H1 (cell line): ENCODE measurements at regions not wholly inside any gene's neighbourhood (a gene's known extent, or its start where the extent isn't known, plus 50 kb on each side); places are given as distances from the start of the nearest gene placed in this dataset.

Source experiments
- CTCF ChIA-PET: fragments of 300-600 bp; sonication (Branson Sonifier 250); formaldehyde crosslinking; loops from one replicate; lab custom pipeline; 2021; ENCODE audit not compliant: partially characterized antibody; lab: Charles Lee
- POLR2A ChIA-PET: fragments of 300-600 bp; sonication (Branson Sonifier 250); formaldehyde crosslinking; loops from one replicate; lab custom pipeline; 2021; ENCODE audit warnings: inconsistent platforms; ENCODE audit not compliant: partially characterized antibody; lab: Charles Lee
- DNase-seq, 2 experiments: peaks; one replicate each; pipeline versions ENCODE4 v3.0.0 to v3.0.0-alpha.2; 2010 to 2022; ENCODE audit warnings: low spot score in 2 of 2, low read depth in 1 of 2, mixed read lengths in 1 of 2
- FAIRE-seq: peaks from 2 replicates; lab custom pipeline; 2011; peaks lifted over from hg19 to GRCh38; lab: Jason Lieb, UNC
- H2AFZ ChIP-seq: 2 replicates; pipeline ENCODE4 v1.8.1; 2012; ENCODE audit warnings: low read length, inconsistent platforms
- H2AK5ac ChIP-seq: 2 replicates; pipeline ENCODE4 v1.6.1; 2013; ENCODE audit warnings: low read depth, low read length
- H2BK120ac ChIP-seq: replicated peaks from 2 replicates; pipeline ENCODE3; 2013; ENCODE audit warnings: low read depth, low read length, inconsistent platforms
- H2BK12ac ChIP-seq: 2 replicates; pipeline ENCODE4 v1.6.1; 2013; ENCODE audit warnings: low read depth, low read length
- H2BK15ac ChIP-seq: 2 replicates; pipeline ENCODE4 v1.6.1; 2013; ENCODE audit warnings: low read length
- H2BK20ac ChIP-seq: 2 replicates; pipeline ENCODE4 v1.6.1; 2013; ENCODE audit warnings: low read length
- H2BK5ac ChIP-seq: 2 replicates; pipeline ENCODE4 v1.6.1; 2013; ENCODE audit warnings: low read depth, low read length
- H3K14ac ChIP-seq: 2 replicates; pipeline ENCODE4 v1.6.1; 2013; ENCODE audit warnings: inconsistent platforms; ENCODE audit not compliant: insufficient read length
- H3K18ac ChIP-seq: 2 replicates; pipeline ENCODE4 v1.6.1; 2013; ENCODE audit warnings: low read length; ENCODE audit errors: extremely low read depth
- H3K23ac ChIP-seq: 2 replicates; pipeline ENCODE4 v1.6.1; 2013; ENCODE audit warnings: inconsistent platforms; ENCODE audit not compliant: insufficient read length
- H3K23me2 ChIP-seq: 2 replicates; pipeline ENCODE4 v1.6.1; 2013; ENCODE audit warnings: low read depth, low read length
- H3K27ac ChIP-seq: 2 replicates; pipeline ENCODE4 v1.6.1; 2011; ENCODE audit warnings: low read depth, low read length, inconsistent platforms
- H3K27me3 ChIP-seq, 4 experiments: replicated peaks in 1 of 4; 1 replicate in 1 of 4; 2 replicates in 3 of 4; pipeline versions ENCODE4 v1.6.1 to v1.8.1; 2011 to 2013; ENCODE audit warnings: low read length in 3 of 4, mild to moderate bottlenecking in 3 of 4, inconsistent platforms in 2 of 4, mixed read lengths in 2 of 4, moderate library complexity in 1 of 4; ENCODE audit not compliant: control insufficient read depth in 3 of 4, insufficient read depth in 3 of 4; ENCODE audit errors: extremely low read depth in 1 of 4
- H3K36me3 ChIP-seq, 4 experiments: 2 replicates each; pipeline versions ENCODE4 v1.6.1 to v1.8.1; 2011 to 2013; ENCODE audit warnings: mild to moderate bottlenecking in 4 of 4, low read length in 3 of 4, moderate library complexity in 2 of 4, control low read depth in 1 of 4, inconsistent platforms in 1 of 4; ENCODE audit not compliant: insufficient read depth in 4 of 4, control insufficient read depth in 2 of 4
- H3K4ac ChIP-seq: replicated peaks from 2 replicates; pipeline ENCODE3; 2013; ENCODE audit warnings: low read length, low read depth, mixed read lengths, inconsistent platforms; ENCODE audit not compliant: insufficient read length
- H3K4me1 ChIP-seq, 4 experiments: replicated peaks in 1 of 4; 1 replicate in 1 of 4; 2 replicates in 3 of 4; pipeline versions ENCODE4 v1.6.1 to v1.8.1; 2011 to 2013; ENCODE audit warnings: low read length in 3 of 4, inconsistent platforms in 2 of 4, mixed read lengths in 1 of 4; ENCODE audit not compliant: insufficient read depth in 4 of 4, control insufficient read depth in 3 of 4
- H3K4me2 ChIP-seq, 2 experiments: 2 replicates each; pipeline versions ENCODE4 v1.6.1 to v1.8.1; 2011 to 2013; ENCODE audit warnings: low read depth in 2 of 2, low read length in 2 of 2, control low read depth in 1 of 2, inconsistent platforms in 1 of 2, mild to moderate bottlenecking in 1 of 2; ENCODE audit not compliant: insufficient read depth in 1 of 2
- H3K4me3 ChIP-seq, 4 experiments: fragments of 200-600, 300-600 bp in 1 of 4; sonication (generic), shearing (Covaris generic), sonication (Bioruptor Twin) in 1 of 4; 2 replicates each; pipeline versions ENCODE4 v1.5.1 to v1.8.1; 2011 to 2016; ENCODE audit warnings: low read length in 4 of 4, low read depth in 3 of 4, control low read depth in 2 of 4, inconsistent platforms in 2 of 4, mild to moderate bottlenecking in 2 of 4, mixed read lengths in 1 of 4, moderate library complexity in 1 of 4; ENCODE audit not compliant: insufficient read depth in 2 of 4; ENCODE audit errors: extremely low read depth in 1 of 4
- H3K56ac ChIP-seq: replicated peaks from 2 replicates; pipeline ENCODE3; 2013; ENCODE audit warnings: low read depth, mild to moderate bottlenecking, mixed read lengths, low read length, inconsistent platforms; ENCODE audit not compliant: insufficient read length
- H3K79me1 ChIP-seq: 2 replicates; pipeline ENCODE4 v1.6.1; 2013; ENCODE audit warnings: low read depth, low read length, control low read depth
- H3K79me2 ChIP-seq, 2 experiments: 2 replicates each; pipeline versions ENCODE4 v1.6.1 to v1.8.1; 2012 to 2013; ENCODE audit warnings: low read length in 2 of 2, mild to moderate bottlenecking in 2 of 2, inconsistent platforms in 1 of 2; ENCODE audit not compliant: insufficient read depth in 2 of 2, control insufficient read depth in 1 of 2
- H3K9ac ChIP-seq, 4 experiments: replicated peaks in 1 of 4; 1 replicate in 1 of 4; 2 replicates in 3 of 4; pipeline versions ENCODE4 v1.6.1 to v1.8.1; 2011 to 2013; ENCODE audit warnings: low read depth in 3 of 4, low read length in 3 of 4, control low read depth in 2 of 4, mild to moderate bottlenecking in 2 of 4, moderate library complexity in 2 of 4, inconsistent platforms in 1 of 4; ENCODE audit errors: extremely low read depth in 1 of 4
- H3K9me3 ChIP-seq, 2 experiments: 2 replicates each; pipeline versions ENCODE4 v1.6.1 to v1.8.1; 2012 to 2013; ENCODE audit warnings: mild to moderate bottlenecking in 2 of 2, moderate library complexity in 2 of 2, control low read depth in 1 of 2, inconsistent platforms in 1 of 2, low read depth in 1 of 2, low read length in 1 of 2, mixed read lengths in 1 of 2; ENCODE audit not compliant: insufficient read depth in 2 of 2
- H4K20me1 ChIP-seq, 2 experiments: replicated peaks in 1 of 2; 2 replicates each; pipeline versions ENCODE3 to v1.8.1; 2011 to 2013; ENCODE audit warnings: inconsistent platforms in 2 of 2, low read length in 2 of 2, mild to moderate bottlenecking in 1 of 2; ENCODE audit not compliant: insufficient read depth in 2 of 2, control insufficient read depth in 1 of 2
- H4K5ac ChIP-seq: 2 replicates; pipeline ENCODE4 v1.6.1; 2013; ENCODE audit warnings: low read length, low read depth, mixed read lengths, inconsistent platforms; ENCODE audit not compliant: insufficient read length
- H4K8ac ChIP-seq: 2 replicates; pipeline ENCODE4 v1.8.0; 2013; ENCODE audit warnings: mild to moderate bottlenecking, moderate library complexity, low read length, inconsistent platforms; ENCODE audit not compliant: insufficient read depth; ENCODE audit errors: extremely low read depth
- H4K91ac ChIP-seq: replicated peaks from 2 replicates; pipeline ENCODE3; 2013; ENCODE audit warnings: low read length, mixed read lengths, inconsistent platforms; ENCODE audit not compliant: insufficient read length
- BCL11A ChIP-seq, 2 experiments: IDR thresholded peaks; one replicate each; pipeline ENCODE4 v1.6.1; 2011; ENCODE audit warnings: low read depth in 2 of 2, low read length in 2 of 2, mild to moderate bottlenecking in 2 of 2
- CBX5 ChIP-seq: fragments of 300-800, 300-1000 bp; sonication (generic); IDR thresholded peaks from 2 replicates; pipeline ENCODE4 v1.7.1; 2016; ENCODE audit warnings: antibody characterized with exemption, low read length, low read depth
- JUND ChIP-seq: IDR thresholded peaks from 2 replicates; pipeline ENCODE4 v1.6.1; 2011; ENCODE audit warnings: mild to moderate bottlenecking, improper control_type of control experiment, low read length
- KDM1A ChIP-seq: fragments of 200-600, 300-600 bp; sonication (generic); IDR thresholded peaks from 2 replicates; pipeline ENCODE4 v1.7.1; 2016; ENCODE audit warnings: mild to moderate bottlenecking, low read length, borderline replicate concordance
- MAFK ChIP-seq: IDR thresholded peaks from 2 replicates; pipeline ENCODE4 v1.6.1; 2012; ENCODE audit warnings: low read depth, mild to moderate bottlenecking, improper control_type of control experiment, low read length
- POU5F1 ChIP-seq: IDR thresholded peaks from 2 replicates; pipeline ENCODE4 v1.6.1; 2011; ENCODE audit warnings: low read depth, mild to moderate bottlenecking, low read length, moderate library complexity
- RBBP5 ChIP-seq: IDR thresholded peaks from 2 replicates; pipeline ENCODE4 v1.7.1; 2012; ENCODE audit warnings: low read depth, mild to moderate bottlenecking, inconsistent platforms, low read length, moderate library complexity, borderline replicate concordance
- RNF2 ChIP-seq: fragments of 200-900, 300-1000 bp; sonication (generic); IDR thresholded peaks from 2 replicates; pipeline ENCODE4 v1.7.1; 2016; ENCODE audit warnings: borderline replicate concordance, low read depth, mild to moderate bottlenecking, antibody characterized with exemption, low read length; ENCODE audit not compliant: poor library complexity, severe bottlenecking; ENCODE audit errors: missing control alignments
- SAP30 ChIP-seq: fragments of 300-600 bp; sonication (generic); IDR thresholded peaks from 2 replicates; pipeline ENCODE4 v1.7.1; 2012; ENCODE audit warnings: low read length, moderate library complexity, mild to moderate bottlenecking, inconsistent platforms; ENCODE audit not compliant: insufficient read depth, insufficient replicate concordance
- TEAD4 ChIP-seq: IDR thresholded peaks from 2 replicates; pipeline ENCODE4 v1.6.1; 2012; ENCODE audit warnings: low read depth, low read length, inconsistent platforms, mixed read lengths
- TF ChIP-seq, protein P1 (sequence below): IDR thresholded peaks from 2 replicates; pipeline ENCODE4 v1.6.1; 2011; ENCODE audit warnings: low read length, improper control_type of control experiment

DNA sequence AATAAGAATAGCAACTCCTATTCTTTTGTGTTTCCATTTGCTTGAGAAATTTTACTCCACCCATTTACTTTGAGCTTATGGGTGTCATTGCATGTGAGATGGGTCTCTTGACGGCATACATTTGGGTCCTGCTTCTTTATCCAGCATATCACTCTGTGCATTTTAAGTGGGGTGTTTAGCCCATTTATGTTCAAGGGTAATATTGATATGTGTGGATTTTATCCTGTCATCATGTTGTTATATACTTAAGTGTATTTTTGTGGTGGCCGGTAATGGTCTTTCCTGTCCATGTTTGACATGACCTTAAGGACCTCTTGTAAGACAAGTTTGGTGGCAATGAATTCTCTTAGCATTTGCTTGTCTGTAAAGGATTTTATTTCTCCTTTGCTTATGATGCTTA is 100.1 kb downstream of the ATP23 start (continued):
- no peak for TF ChIP-seq CBX5

- H2BK120ac ChIP-seq = no peak overlapping the region
- ChIA-PET CTCF (no interaction called here), POLR2A (no interaction called here)
- no peak overlapping the region for H2BK12ac ChIP-seq
- FAIRE-seq = no peak
- no peak overlapping the region for H3K4me2 ChIP-seq
- H3K4me3 ChIP-seq = no peak overlapping the region
- no peak overlapping the region for H3K9ac ChIP-seq
- no peaks in the 10 kb centered on the region for H3K27me3 ChIP-seq
- no peak overlapping the region for H3K14ac ChIP-seq
- H4K8ac ChIP-seq = no peak overlapping the region
- H2BK15ac ChIP-seq = no peak overlapping the region
- no peaks in the 10 kb centered on the region for H3K36me3 ChIP-seq
- H2AFZ ChIP-seq = no peak overlapping the region
- H3K79me2 ChIP-seq = no peaks in the 10 kb centered on the region
- H3K18ac ChIP-seq = no peak overlapping the region
- no peaks in the 10 kb centered on the region for H4K20me1 ChIP-seq
- H3K23me2 ChIP-seq = no peaks in the 10 kb centered on the region
- no peak overlapping the region for H3K27ac ChIP-seq
- H3K79me1 ChIP-seq = no peaks in the 10 kb centered on the region
- TF ChIP-seq POU5F1 (no peak), SAP30 (no peak), RNF2 (no peak), MAFK (no peak), BCL11A (IDR thresholded peaks at IDR 0.05; ENCODE audit: low read depth in 2 of 2, low read length in 2 of 2) (no peak), TEAD4 (no peak), RBBP5 (no peak), JUND (no peak), KDM1A (no peak)
- TF ChIP-seq, protein P1, sequence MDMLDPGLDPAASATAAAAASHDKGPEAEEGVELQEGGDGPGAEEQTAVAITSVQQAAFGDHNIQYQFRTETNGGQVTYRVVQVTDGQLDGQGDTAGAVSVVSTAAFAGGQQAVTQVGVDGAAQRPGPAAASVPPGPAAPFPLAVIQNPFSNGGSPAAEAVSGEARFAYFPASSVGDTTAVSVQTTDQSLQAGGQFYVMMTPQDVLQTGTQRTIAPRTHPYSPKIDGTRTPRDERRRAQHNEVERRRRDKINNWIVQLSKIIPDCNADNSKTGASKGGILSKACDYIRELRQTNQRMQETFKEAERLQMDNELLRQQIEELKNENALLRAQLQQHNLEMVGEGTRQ = no peak
- TF ChIP-seq, all 59 proteins: peak for 0
- H4K5ac ChIP-seq = no peak overlapping the region
- H2BK5ac ChIP-seq = no peak overlapping the region
- no peak overlapping the region for H2BK20ac ChIP-seq
- H3K4ac ChIP-seq = no peak overlapping the region
- H3K4me1 ChIP-seq = no peaks in the 10 kb centered on the region
- no peak for DNase-seq
- H4K91ac ChIP-seq = no peak overlapping the region
- H2AK5ac ChIP-seq = no peak overlapping the region
- no peak overlapping the region for H3K23ac ChIP-seq
- H3K56ac ChIP-seq = no peak overlapping the region
- H3K9me3 ChIP-seq = peaks cover 2 to 3% of the 10 kb centered on the region in 2 experiments; a peak in 1 of 4 replicates
These were observed 103.6 kb downstream of the ATP23 start for GRCh38 chr12:58044966-58045365.
